HCT116 (cell line): ENCODE measurements at regions not wholly inside any gene's neighbourhood (a gene's known extent, or its start where the extent isn't known, plus 50 kb on each side); places are given as distances from the start of the nearest gene placed in this dataset.

ENCODE experiments used
- ATAC-seq: fragments of 200-7000 bp; cut with Tn5 transposase; 2 replicates; pipeline ENCODE4 v1.9.1; 2020; ENCODE audit warnings: mild to moderate bottlenecking, moderate library complexity
- BruUV-seq: library from RNA; stranded (reverse); fragments of 400-500 nt; replicated peaks from 2 replicates; lab custom pipeline; 2021; lab: Mats Ljungman, UMichigan
- CTCF ChIA-PET: fragments of 300-600 bp; sonication (Branson Sonifier 250); formaldehyde crosslinking; loops from one replicate; lab custom pipeline; 2021; ENCODE audit warnings: antibody characterized with exemption; lab: Charles Lee
- POLR2A ChIA-PET: fragments of 300-600, 350-600 bp; sonication (Branson Sonifier 250); formaldehyde crosslinking; loops from one replicate; lab custom pipeline; 2021; ENCODE audit warnings: antibody characterized with exemption; lab: Charles Lee
- RAD21 ChIA-PET, 2 experiments: fragments of 300-600 bp; sonication (Branson Sonifier 250); formaldehyde crosslinking; loops; one replicate each; lab custom pipeline; 2023; ENCODE audit warnings: low total read pairs in 2 of 2; ENCODE audit not compliant: uncharacterized antibody in 2 of 2, unreplicated experiment in 2 of 2, low non-redundant PET in 1 of 2; lab: Charles Lee
- DNase-seq: peaks from one replicate; pipeline ENCODE4 v3.0.0-alpha.2; 2010; ENCODE audit warnings: low read depth, low spot score
- H2AFZ ChIP-seq: fragments of 200-600 bp; shearing (Covaris generic), sonication (generic); 2 replicates; pipeline ENCODE4 v1.6.1; 2017; ENCODE audit warnings: low read depth, mixed run types, mixed read lengths, antibody characterized with exemption, low read length; ENCODE audit not compliant: poor library complexity, severe bottlenecking
- H3K27ac ChIP-seq: 2 replicates; pipeline ENCODE4 v1.5.1; 2012; ENCODE audit warnings: low read depth, low read length
- H3K27me3 ChIP-seq: fragments of 200-600 bp; sonication (generic); 2 replicates; pipeline ENCODE4 v1.6.1; 2016; ENCODE audit warnings: mixed run types, low read length, mixed read lengths; ENCODE audit not compliant: insufficient read depth
- H3K36me3 ChIP-seq, 2 experiments: fragments of 200-500 bp in 1 of 2; fragments of 200-600 bp in 1 of 2; sonication (Bioruptor generic) in 1 of 2; sonication (generic) in 1 of 2; 2 replicates each; pipeline versions ENCODE4 v1.5.1 to v1.6.1; 2014 to 2016; ENCODE audit warnings: low read length in 2 of 2, inconsistent platforms in 1 of 2, mixed read lengths in 1 of 2, mixed run types in 1 of 2; ENCODE audit not compliant: insufficient read depth in 2 of 2, control insufficient read depth in 1 of 2
- H3K4me1 ChIP-seq, 2 experiments: fragments of 200-600 bp in 1 of 2; sonication (generic) in 1 of 2; 2 replicates each; pipeline versions ENCODE4 v1.5.1 to v1.6.1; 2012 to 2017; ENCODE audit warnings: low read length in 2 of 2, inconsistent platforms in 1 of 2, mild to moderate bottlenecking in 1 of 2, mixed read lengths in 1 of 2, mixed run types in 1 of 2, moderate library complexity in 1 of 2; ENCODE audit not compliant: insufficient read depth in 2 of 2, control insufficient read depth in 1 of 2
- H3K4me2 ChIP-seq: fragments of 200-600 bp; sonication (generic); 2 replicates; pipeline ENCODE4 v1.6.1; 2017; ENCODE audit warnings: mixed run types, low read length, mixed read lengths
- H3K4me3 ChIP-seq, 2 experiments: fragments of 200-600 bp in 1 of 2; sonication (generic) in 1 of 2; replicated peaks in 1 of 2; 2 replicates each; pipeline ENCODE4 v1.5.1; 2011 to 2016; ENCODE audit warnings: low read length in 2 of 2, control low read depth in 1 of 2, low read depth in 1 of 2, mild to moderate bottlenecking in 1 of 2, mixed read lengths in 1 of 2, mixed run types in 1 of 2
- H3K79me2 ChIP-seq: fragments of 200-600 bp; sonication (generic); 2 replicates; pipeline ENCODE4 v1.6.1; 2017; ENCODE audit warnings: mild to moderate bottlenecking, mixed run types, low read length, moderate library complexity, mixed read lengths; ENCODE audit not compliant: insufficient read depth
- H3K9ac ChIP-seq: fragments of 200-600 bp; sonication (generic); 2 replicates; pipeline ENCODE4 v1.6.1; 2016; ENCODE audit warnings: low read length, mixed read lengths
- H3K9me2 ChIP-seq: fragments of 200-600 bp; sonication (generic), shearing (Covaris generic); 2 replicates; pipeline ENCODE4 v1.6.1; 2017; ENCODE audit warnings: mixed run types, mild to moderate bottlenecking, moderate library complexity; ENCODE audit not compliant: insufficient read depth
- H3K9me3 ChIP-seq, 2 experiments: fragments of 200-500 bp in 1 of 2; fragments of 200-600 bp in 1 of 2; sonication (Bioruptor generic) in 1 of 2; sonication (generic) in 1 of 2; 2 replicates each; pipeline ENCODE4 v1.6.1; 2014 to 2017; ENCODE audit warnings: low read length in 2 of 2, mixed read lengths in 2 of 2, inconsistent platforms in 1 of 2, low read depth in 1 of 2, mild to moderate bottlenecking in 1 of 2, mixed run types in 1 of 2, moderate library complexity in 1 of 2; ENCODE audit not compliant: control insufficient read depth in 1 of 2, insufficient read depth in 1 of 2
- H4K20me1 ChIP-seq: fragments of 200-600 bp; sonication (generic), shearing (Covaris generic); 2 replicates; pipeline ENCODE4 v1.6.1; 2017; ENCODE audit warnings: mixed run types, mild to moderate bottlenecking, moderate library complexity; ENCODE audit not compliant: insufficient read depth
- ATF3 ChIP-seq: IDR thresholded peaks from 2 replicates; pipeline ENCODE4 v1.6.1; 2012
- ELF1 ChIP-seq: IDR thresholded peaks from 2 replicates; pipeline ENCODE4 v1.6.1; 2012; ENCODE audit warnings: low read depth, borderline replicate concordance
- EZH2 ChIP-seq: fragments of 200-600 bp; sonication (generic); IDR thresholded peaks from 2 replicates; pipeline ENCODE4 v1.6.1; 2017; ENCODE audit warnings: antibody characterized with exemption, mixed run types
- POLR2A ChIP-seq: IDR thresholded peaks from 2 replicates; pipeline ENCODE4 v1.7.0; 2011; ENCODE audit warnings: borderline replicate concordance; ENCODE audit not compliant: insufficient read depth, insufficient read length; ENCODE audit errors: extremely low read depth
- RAD21 ChIP-seq: IDR thresholded peaks from 2 replicates; pipeline ENCODE4 v1.6.1; 2012; ENCODE audit warnings: low read depth, mild to moderate bottlenecking
- REST ChIP-seq: IDR thresholded peaks from 2 replicates; pipeline ENCODE4 v1.6.1; 2012; ENCODE audit warnings: low read depth
- SIN3A ChIP-seq: IDR thresholded peaks from 2 replicates; pipeline ENCODE4 v1.6.1; 2012; ENCODE audit warnings: low read depth
- SP1 ChIP-seq: IDR thresholded peaks from 2 replicates; pipeline ENCODE4 v1.6.1; 2012; ENCODE audit warnings: low read depth
- ZNF274 ChIP-seq: fragments of 200-500 bp; sonication (Bioruptor generic); IDR thresholded peaks from 2 replicates; pipeline ENCODE4 v1.6.1; 2014; ENCODE audit warnings: mild to moderate bottlenecking, low read depth, low read length, inconsistent platforms
- intact Hi-C: fragments of 100-400 bp; cut with micrococcal nuclease; formaldehyde crosslinking; loops from 2 replicates; pipeline ENCODE4 v1.10.0; 2022

DNA sequence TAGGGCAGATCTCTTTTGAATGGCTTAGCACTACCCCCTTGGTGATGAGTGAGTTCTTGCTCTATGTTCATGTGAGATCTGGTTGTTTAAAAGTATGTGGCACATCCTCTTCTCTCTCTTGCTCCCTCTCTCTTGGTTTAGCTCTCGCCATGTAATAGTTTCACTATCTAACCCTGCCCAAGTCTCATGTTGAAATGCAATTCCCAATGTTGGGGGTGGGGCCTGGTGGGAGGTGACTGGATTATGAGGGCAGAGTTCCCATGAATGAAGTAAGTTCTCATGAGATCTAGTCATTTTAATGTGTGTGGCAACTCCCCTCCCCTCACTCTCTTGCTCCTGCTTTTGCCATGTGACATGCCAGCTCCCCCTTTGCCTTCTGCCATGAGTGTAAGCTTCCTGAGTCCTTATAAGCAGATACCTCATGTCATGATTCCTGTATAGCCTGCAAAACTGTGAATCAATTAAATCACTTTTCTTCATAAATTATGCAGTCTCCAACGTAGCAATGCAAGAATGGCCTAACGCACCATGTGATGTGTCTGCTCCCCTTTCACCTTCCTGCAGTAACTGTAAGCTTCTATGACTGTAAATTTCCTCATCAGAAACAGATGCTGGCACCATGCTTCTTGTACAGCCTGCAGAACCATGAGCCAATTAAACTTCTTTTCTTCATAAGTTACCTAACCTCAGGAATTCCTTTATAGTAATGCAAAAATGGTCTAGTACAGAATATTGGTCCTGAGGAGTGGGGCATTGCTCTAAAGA is 74.8 kb upstream of the KCNH8 start:
- no peaks in the 10 kb centered on the region for H3K4me1 ChIP-seq
- H3K9ac ChIP-seq, result no peak overlapping the region
- ATAC-seq (no peak), DNase-seq (no peak)
- H3K27me3 ChIP-seq, result no peaks in the 10 kb centered on the region
- TF ChIP-seq RAD21 (no peak), SP1 (no peak), EZH2 (no peak), ELF1 (no peak), SIN3A (no peak), ZNF274 (no peak), ATF3 (no peak), REST (no peak), POLR2A (no peak)
- ChIA-PET POLR2A (no interaction called here), CTCF (no interaction called here), RAD21 (no interaction called here)
- H3K36me3 ChIP-seq, result no peaks in the 10 kb centered on the region; a peak in 1 of 4 replicates
- intact Hi-C loops, result no loop called here
- peaks cover 0 to 9% of the 10 kb centered on the region in 2 experiments; a peak in 1 of 4 replicates for H3K9me3 ChIP-seq
- H3K9me2 ChIP-seq, result no peaks in the 10 kb centered on the region
- H3K4me3 ChIP-seq, result no peak overlapping the region
- no peaks in the 10 kb centered on the region for H4K20me1 ChIP-seq
- no TSS peak for BruUV-seq
- no peaks in the 10 kb centered on the region for H3K79me2 ChIP-seq
- H2AFZ ChIP-seq, result no peak overlapping the region
- H3K4me2 ChIP-seq, result no peak overlapping the region
- no peak overlapping the region for H3K27ac ChIP-seq
